Stimulated activated CD8-positive, alpha-beta memory T cell treated with anti-CD3 and anti-CD28 coated beads, Interleukin-4, amount 100 ng/mL, for 1 hour (primary cell): ENCODE measurements at regions not wholly inside any gene's neighbourhood (a gene's known extent, or its start where the extent isn't known, plus 50 kb on each side); places are given as distances from the start of the nearest gene placed in this dataset.
"Not testable (repeated sequence)": the region's sequence is repeated elsewhere in the genome, so short reads cannot be mapped to it uniquely, and the experiment has no call there.

Source experiments
- DNase-seq, 2 donors: peaks; one replicate each; pipeline ENCODE4 v3.0.0-alpha.2; 2020; ENCODE audit warnings: low read depth in 2 of 2, low spot score in 1 of 2

GRCh38 chr7:98771519-98771918 lies 98.3 kb downstream of the TMEM130 start:
- DNase-seq, result no peak

GRCh38 chr7:98771941-98772603 lies 97.7 kb downstream of the TMEM130 start:
- no peak for DNase-seq

GRCh38 chr7:98774884-98775283 lies 94.9 kb downstream of the TMEM130 start:
- DNase-seq, result no peak

GRCh38 chr7:98777051-98777450 lies 92.8 kb downstream of the TMEM130 start:
- no peak for DNase-seq

- DNase-seq, result no peak
Measured at GRCh38 chr7:98778421-98778820, 91.4 kb downstream of the TMEM130 start.

- no peak for DNase-seq
Measured at GRCh38 chr7:98779800-98780587, 89.8 kb downstream of the TMEM130 start.

GRCh38 chr7:98784216-98784785 lies 85.5 kb downstream of the TMEM130 start:
- no peak for DNase-seq

- no peak for DNase-seq
Measured at GRCh38 chr7:98785929-98786571, 83.8 kb downstream of the TMEM130 start.

- DNase-seq, result no peak
Measured at GRCh38 chr7:98788966-98789365, 80.8 kb downstream of the TMEM130 start.

GRCh38 chr7:98794453-98794852 lies 75.4 kb downstream of the TMEM130 start:
- DNase-seq, result not testable (repeated sequence)

GRCh38 chr7:98795741-98796493 lies 73.9 kb downstream of the TMEM130 start:
- no peak for DNase-seq
